ENCODE measurements at regions not wholly inside any gene's neighbourhood (a gene's known extent, or its start where the extent isn't known, plus 50 kb on each side); places are given as distances from the start of the nearest gene placed in this dataset.

- peaks cover 0 to 12% of the 10 kb centered on the region in 2 donors for H3K27me3 Mint-ChIP-seq (ENCODE audit: low read depth in 2 of 2)
These were observed 243.9 kb downstream of the FOXD2 start for GRCh38 chr1:47681735-47682134.

GRCh38 chr1:47682198-47682597, 244.4 kb downstream of the FOXD2 start:
- no peak overlapping the region for H3K27ac Mint-ChIP-seq
- no peak overlapping the region for H3K4me3 Mint-ChIP-seq
- Histone ChIP-seq H3K9me3 (ENCODE audit: control insufficient read depth, insufficient read depth, low read length) (no peaks in the 10 kb centered on the region), H3K27ac (ENCODE audit: low read length) (no peak overlapping the region), H3K4me1 (ENCODE audit: control insufficient read depth, insufficient read depth, low read length) (no peaks in the 10 kb centered on the region), H3K4me3 (ENCODE audit: low read length) (no peak overlapping the region), H3K27me3 (ENCODE audit: control insufficient read depth, insufficient read depth, low read length) (no peaks in the 10 kb centered on the region), H3K36me3 (ENCODE audit: control insufficient read depth, insufficient read depth, low read length) (no peaks in the 10 kb centered on the region)
- intact Hi-C loops (cut with micrococcal nuclease), result no loop called here
- peaks cover 2 to 10% of the 10 kb centered on the region in 2 donors for H3K27me3 Mint-ChIP-seq (ENCODE audit: low read depth in 2 of 2)
- H3K36me3 Mint-ChIP-seq, result no peaks in the 10 kb centered on the region
- H3K4me1 Mint-ChIP-seq, result no peaks in the 10 kb centered on the region
- DNase-seq (no peak), ATAC-seq (no peak)
- 81% methylated on average over 7 of the region's 7 CpGs for WGBS (ENCODE audit: insufficient coverage)
- no peaks in the 10 kb centered on the region for H3K9me3 Mint-ChIP-seq
- TF ChIP-seq CTCF (IDR thresholded peaks at IDR 0.05), result no peak

More at GRCh38 chr1:47681735-47682134, 243.9 kb downstream of the FOXD2 start:
- Histone ChIP-seq H3K4me1 (ENCODE audit: control insufficient read depth, insufficient read depth, low read length) (no peaks in the 10 kb centered on the region), H3K9me3 (ENCODE audit: control insufficient read depth, insufficient read depth, low read length) (no peaks in the 10 kb centered on the region), H3K27ac (ENCODE audit: low read length) (no peak overlapping the region), H3K27me3 (ENCODE audit: control insufficient read depth, insufficient read depth, low read length) (no peaks in the 10 kb centered on the region), H3K4me3 (ENCODE audit: low read length) (no peak overlapping the region), H3K36me3 (ENCODE audit: control insufficient read depth, insufficient read depth, low read length) (no peaks in the 10 kb centered on the region)
- no peak for TF ChIP-seq CTCF (IDR thresholded peaks at IDR 0.05)
- ATAC-seq, result no peak
- Mint-ChIP-seq H3K4me3 (no peak overlapping the region), H3K9me3 (no peaks in the 10 kb centered on the region), H3K36me3 (no peaks in the 10 kb centered on the region), H3K27ac (no peak overlapping the region), H3K4me1 (no peaks in the 10 kb centered on the region)
- no peak for DNase-seq
- intact Hi-C loops (cut with micrococcal nuclease), result no loop called here
- WGBS (ENCODE audit: insufficient coverage), result 87% methylated on average over 4 of the region's 4 CpGs

- ATAC-seq, result no peak
- no peak for DNase-seq
These were observed 245.0 kb downstream of the FOXD2 start for GRCh38 chr1:47682786-47683350.

More at GRCh38 chr1:47682786-47683350, 245.0 kb downstream of the FOXD2 start:
- peaks cover 9 to 10% of the 10 kb centered on the region in 2 donors for H3K27me3 Mint-ChIP-seq (ENCODE audit: low read depth in 2 of 2)
- Histone ChIP-seq H3K9me3 (ENCODE audit: control insufficient read depth, insufficient read depth, low read length) (no peaks in the 10 kb centered on the region), H3K36me3 (ENCODE audit: control insufficient read depth, insufficient read depth, low read length) (no peaks in the 10 kb centered on the region), H3K27ac (ENCODE audit: low read length) (no peak overlapping the region), H3K4me1 (ENCODE audit: control insufficient read depth, insufficient read depth, low read length) (no peaks in the 10 kb centered on the region), H3K27me3 (ENCODE audit: control insufficient read depth, insufficient read depth, low read length) (no peaks in the 10 kb centered on the region), H3K4me3 (ENCODE audit: low read length) (no peak overlapping the region)
- intact Hi-C loops (cut with micrococcal nuclease), result no loop called here
- H3K9me3 Mint-ChIP-seq, result no peaks in the 10 kb centered on the region
- no peak for TF ChIP-seq CTCF (IDR thresholded peaks at IDR 0.05)
- no peak overlapping the region for H3K4me3 Mint-ChIP-seq
- 84% methylated on average over 6 of the region's 6 CpGs for WGBS (ENCODE audit: insufficient coverage)
- no peaks in the 10 kb centered on the region for H3K36me3 Mint-ChIP-seq
- H3K4me1 Mint-ChIP-seq, result no peaks in the 10 kb centered on the region
- no peak overlapping the region for H3K27ac Mint-ChIP-seq
